Keratinocyte (primary cell): ENCODE measurements at regions not wholly inside any gene's neighbourhood (a gene's known extent, or its start where the extent isn't known, plus 50 kb on each side); places are given as distances from the start of the nearest gene placed in this dataset.

Source experiments
- DNase-seq: peaks from one replicate; pipeline ENCODE4 v3.0.0-alpha.2; 2011; ENCODE audit warnings: low read depth, missing footprints, low spot score
- FAIRE-seq: peaks from 2 replicates; lab custom pipeline; 2011; peaks lifted over from hg19 to GRCh38; lab: Jason Lieb, UNC
- H2AFZ ChIP-seq: 2 replicates; pipeline ENCODE4 v1.6.0; 2012; ENCODE audit warnings: low read length, control low read depth, inconsistent platforms; ENCODE audit not compliant: control insufficient read depth
- H3K27ac ChIP-seq: 2 replicates; pipeline ENCODE4 v1.5.1; 2011; ENCODE audit warnings: low read length; ENCODE audit not compliant: control insufficient read depth, insufficient read depth
- H3K27me3 ChIP-seq: 3 replicates; pipeline ENCODE4 v1.6.0; 2011; ENCODE audit warnings: low read length; ENCODE audit not compliant: control insufficient read depth, insufficient read depth; ENCODE audit errors: extremely low read depth
- H3K36me3 ChIP-seq, 2 experiments: 2 replicates in 1 of 2; 3 replicates in 1 of 2; pipeline ENCODE4 v1.5.1; 2011; ENCODE audit warnings: low read length in 2 of 2, mild to moderate bottlenecking in 1 of 2; ENCODE audit not compliant: control insufficient read depth in 2 of 2, insufficient read depth in 2 of 2; ENCODE audit errors: extremely low read depth in 1 of 2
- H3K4me1 ChIP-seq: 3 replicates; pipeline ENCODE4 v1.5.1; 2011; ENCODE audit warnings: low read length; ENCODE audit not compliant: control insufficient read depth, insufficient read depth; ENCODE audit errors: extremely low read depth
- H3K4me2 ChIP-seq: 3 replicates; pipeline ENCODE4 v1.6.0; 2011; ENCODE audit warnings: low read depth, low read length; ENCODE audit not compliant: control insufficient read depth, insufficient read depth; ENCODE audit errors: extremely low read depth
- H3K4me3 ChIP-seq, 3 experiments: fragments of 200-600 bp in 1 of 3; sonication (generic) in 1 of 3; 2 replicates in 2 of 3; 3 replicates in 1 of 3; pipeline ENCODE4 v1.5.1; 2011 to 2016; ENCODE audit warnings: low read length in 3 of 3, mild to moderate bottlenecking in 3 of 3, control low read depth in 2 of 3, inconsistent platforms in 1 of 3, low read depth in 1 of 3, mixed read lengths in 1 of 3, mixed run types in 1 of 3, moderate library complexity in 1 of 3; ENCODE audit not compliant: control insufficient read depth in 2 of 3, insufficient read depth in 2 of 3; ENCODE audit errors: extremely low read depth in 1 of 3
- H3K79me2 ChIP-seq: 2 replicates; pipeline ENCODE4 v1.6.0; 2012; ENCODE audit warnings: low read length; ENCODE audit not compliant: control insufficient read depth, insufficient read depth
- H3K9ac ChIP-seq: 3 replicates; pipeline ENCODE4 v1.6.0; 2011; ENCODE audit warnings: low read length; ENCODE audit not compliant: control insufficient read depth, insufficient read depth; ENCODE audit errors: extremely low read depth
- H3K9me1 ChIP-seq: 3 replicates; pipeline ENCODE4 v1.6.0; 2011; ENCODE audit warnings: low read length; ENCODE audit not compliant: control insufficient read depth, insufficient read depth; ENCODE audit errors: extremely low read depth
- H3K9me3 ChIP-seq: 2 replicates; pipeline ENCODE4 v1.5.1; 2012; ENCODE audit warnings: low read depth, low read length; ENCODE audit not compliant: control insufficient read depth
- H4K20me1 ChIP-seq: 3 replicates; pipeline ENCODE4 v1.6.0; 2011; ENCODE audit warnings: low read length; ENCODE audit not compliant: control insufficient read depth, insufficient read depth; ENCODE audit errors: extremely low read depth
- CTCF ChIP-seq, 3 experiments: IDR thresholded peaks in 1 of 3; conservative IDR thresholded peaks in 1 of 3; optimal IDR thresholded peaks in 1 of 3; 2 replicates in 2 of 3; 3 replicates in 1 of 3; pipeline versions ENCODE3 to v1.5.1; 2011; ENCODE audit warnings: low read length in 3 of 3, mild to moderate bottlenecking in 3 of 3, moderate library complexity in 2 of 3, control low read depth in 1 of 3, inconsistent platforms in 1 of 3; ENCODE audit not compliant: insufficient read depth in 2 of 3; ENCODE audit errors: extremely low read depth in 1 of 3
- EZH2 ChIP-seq: IDR thresholded peaks from one replicate; pipeline ENCODE4 v1.6.1; 2012; ENCODE audit warnings: inconsistent platforms, mild to moderate bottlenecking, low read length, moderate library complexity
- dilution Hi-C: fragments of 300-500 bp; cut with MboI; formaldehyde crosslinking; loops from one replicate; pipeline ENCODE4 v1.7.0; 2020; ENCODE audit warnings: low sequenced_read_pairs; ENCODE audit not compliant: extremely low pct_ligation_motif_present

DNA sequence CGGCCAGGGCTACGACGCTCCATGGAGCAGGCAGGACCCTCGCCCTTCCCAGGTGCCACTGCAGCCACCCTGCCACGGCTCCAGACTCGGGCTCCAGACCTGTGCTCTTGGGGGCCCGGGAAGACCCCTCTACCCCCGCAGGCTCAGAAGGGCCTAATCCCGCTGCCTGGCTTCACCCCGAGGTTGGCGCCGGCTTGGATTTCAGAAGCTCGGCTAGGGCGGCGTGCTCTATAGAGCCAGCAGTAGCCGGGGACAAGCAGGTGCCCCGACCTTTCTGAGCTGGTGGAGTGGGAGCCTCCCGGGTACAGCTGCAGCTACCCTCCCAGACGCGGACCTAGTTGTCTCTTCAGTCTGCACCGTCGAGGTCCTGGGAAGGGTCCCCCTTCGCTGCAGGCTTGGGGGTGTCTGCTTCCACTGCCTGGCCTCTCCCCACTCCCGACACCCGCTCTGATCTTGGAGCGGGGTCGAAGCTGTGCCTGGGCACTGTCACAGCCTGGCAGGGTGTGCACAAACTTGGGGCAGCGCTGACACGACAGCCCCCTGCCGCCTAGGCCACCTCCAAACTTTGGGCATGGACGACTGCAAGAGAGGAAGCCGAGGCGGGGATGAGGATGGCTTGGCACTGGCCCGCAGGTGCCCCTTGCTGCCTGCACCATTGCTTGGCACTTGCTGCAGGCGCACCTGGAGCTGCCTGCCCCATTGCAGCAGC lies 1366.1 kb upstream of the CDH9 start:
- Histone ChIP-seq H3K27me3 (no peaks in the 10 kb centered on the region), H3K4me1 (no peaks in the 10 kb centered on the region), H3K27ac (no peak overlapping the region), H3K4me3 (no peak overlapping the region), H3K9ac (no peak overlapping the region), H3K9me1 (no peaks in the 10 kb centered on the region), H2AFZ (no peak overlapping the region), H3K9me3 (peaks cover 2% of the 10 kb centered on the region), H3K79me2 (no peaks in the 10 kb centered on the region), H3K36me3 (no peaks in the 10 kb centered on the region), H3K4me2 (no peak overlapping the region), H4K20me1 (no peaks in the 10 kb centered on the region)
- TF ChIP-seq EZH2, result no peak
- FAIRE-seq (no peak), DNase-seq (no peak)
- dilution Hi-C loops, result no loop called here

GRCh38 chr5:28403846-28404245 lies 1365.5 kb upstream of the CDH9 start:
- FAIRE-seq (no peak), DNase-seq (no peak)
- Histone ChIP-seq H3K9ac (no peak overlapping the region), H3K4me3 (no peak overlapping the region), H2AFZ (no peak overlapping the region), H4K20me1 (no peaks in the 10 kb centered on the region), H3K9me3 (peaks cover 2% of the 10 kb centered on the region), H3K36me3 (no peaks in the 10 kb centered on the region), H3K9me1 (no peaks in the 10 kb centered on the region), H3K79me2 (no peaks in the 10 kb centered on the region), H3K27me3 (no peaks in the 10 kb centered on the region), H3K27ac (no peak overlapping the region), H3K4me1 (no peaks in the 10 kb centered on the region), H3K4me2 (no peak overlapping the region)
- dilution Hi-C loops, result no loop called here
- TF ChIP-seq CTCF (optimal IDR thresholded peaks at IDR 0.05 in 1 of 3, IDR thresholded peaks at IDR 0.05 in 1 of 3, conservative IDR thresholded peaks at IDR 0.05 in 1 of 3; ENCODE audit: extremely low read depth in 1 of 3, insufficient read depth in 2 of 3, low read length in 3 of 3) (no peak), EZH2 (no peak)
